ENCODE measurements at regions not wholly inside any gene's neighbourhood (a gene's known extent, or its start where the extent isn't known, plus 50 kb on each side); places are given as distances from the start of the nearest gene placed in this dataset.

GRCh38 chr6:103687430-103687829 lies 1172.3 kb downstream of the HACE1 start:
- no peaks in the 10 kb centered on the region for H3K27me3 ChIP-seq (ENCODE audit: insufficient read depth, low read length)
- no peaks in the 10 kb centered on the region for H4K20me1 ChIP-seq (ENCODE audit: insufficient read depth, low read length)

GRCh38 chr6:103680116-103680515 lies 1179.6 kb downstream of the HACE1 start:
- H3K27ac ChIP-seq (ENCODE audit: low read depth, low read length, poor library complexity, severe bottlenecking): no peak overlapping the region
- H3K36me3 ChIP-seq (ENCODE audit: insufficient read depth, low read length): no peaks in the 10 kb centered on the region
- H3K79me2 ChIP-seq (ENCODE audit: insufficient read depth, low read length): no peaks in the 10 kb centered on the region
- no peaks in the 10 kb centered on the region for H3K4me1 ChIP-seq (ENCODE audit: insufficient read depth, low read length, severe bottlenecking)
- H3K4me2 ChIP-seq (ENCODE audit: low read length): no peak overlapping the region
- H3K9me3 ChIP-seq (ENCODE audit: low read length): no peaks in the 10 kb centered on the region
- TF ChIP-seq EZH2 (IDR thresholded peaks at IDR 0.05; ENCODE audit: borderline replicate concordance, low read length) (no peak), CTCF (IDR thresholded peaks at IDR 0.05; ENCODE audit: low read length) (no peak)
- no peaks in the 10 kb centered on the region for H3K9me2 ChIP-seq (ENCODE audit: low read depth, low read length)
- H3K27me3 ChIP-seq (ENCODE audit: insufficient read depth, low read length): no peaks in the 10 kb centered on the region
- H3K4me3 ChIP-seq (ENCODE audit: low read depth, low read length, poor library complexity, severe bottlenecking): no peak overlapping the region
- no peak overlapping the region for H2AFZ ChIP-seq (ENCODE audit: low read length)
- no peaks in the 10 kb centered on the region for H3F3A ChIP-seq (ENCODE audit: insufficient read depth, low read length)
- no peak overlapping the region for H3K9ac ChIP-seq (ENCODE audit: low read length)
- H4K20me1 ChIP-seq (ENCODE audit: insufficient read depth, low read length): no peaks in the 10 kb centered on the region

More at GRCh38 chr6:103687430-103687829, 1172.3 kb downstream of the HACE1 start:
- no peaks in the 10 kb centered on the region for H3K9me2 ChIP-seq (ENCODE audit: low read depth, low read length)
- no peak overlapping the region for H3K4me3 ChIP-seq (ENCODE audit: low read depth, low read length, poor library complexity, severe bottlenecking)
- no peaks in the 10 kb centered on the region for H3K79me2 ChIP-seq (ENCODE audit: insufficient read depth, low read length)
- no peak overlapping the region for H3K4me2 ChIP-seq (ENCODE audit: low read length)
- no peaks in the 10 kb centered on the region for H3K36me3 ChIP-seq (ENCODE audit: insufficient read depth, low read length)
- H2AFZ ChIP-seq (ENCODE audit: low read length): no peak overlapping the region
- H3K4me1 ChIP-seq (ENCODE audit: insufficient read depth, low read length, severe bottlenecking): no peaks in the 10 kb centered on the region
- no peaks in the 10 kb centered on the region for H3F3A ChIP-seq (ENCODE audit: insufficient read depth, low read length)
- TF ChIP-seq CTCF (IDR thresholded peaks at IDR 0.05; ENCODE audit: low read length): no peak
- TF ChIP-seq EZH2 (IDR thresholded peaks at IDR 0.05; ENCODE audit: borderline replicate concordance, low read length): no peak
- H3K9me3 ChIP-seq (ENCODE audit: low read length): no peaks in the 10 kb centered on the region
- no peak overlapping the region for H3K27ac ChIP-seq (ENCODE audit: low read depth, low read length, poor library complexity, severe bottlenecking)
- H3K9ac ChIP-seq (ENCODE audit: low read length): no peak overlapping the region

- Histone ChIP-seq H3K36me3 (ENCODE audit: insufficient read depth, low read length) (no peaks in the 10 kb centered on the region), H3K4me1 (ENCODE audit: insufficient read depth, low read length, severe bottlenecking) (no peaks in the 10 kb centered on the region), H3K4me3 (ENCODE audit: low read depth, low read length, poor library complexity, severe bottlenecking) (no peak overlapping the region), H3K9me3 (ENCODE audit: low read length) (no peaks in the 10 kb centered on the region), H4K20me1 (ENCODE audit: insufficient read depth, low read length) (no peaks in the 10 kb centered on the region), H2AFZ (ENCODE audit: low read length) (no peak overlapping the region), H3K9ac (ENCODE audit: low read length) (no peak overlapping the region), H3K79me2 (ENCODE audit: insufficient read depth, low read length) (no peaks in the 10 kb centered on the region), H3F3A (ENCODE audit: insufficient read depth, low read length) (no peaks in the 10 kb centered on the region), H3K9me2 (ENCODE audit: low read depth, low read length) (no peaks in the 10 kb centered on the region), H3K27me3 (ENCODE audit: insufficient read depth, low read length) (no peaks in the 10 kb centered on the region), H3K4me2 (ENCODE audit: low read length) (no peak overlapping the region), H3K27ac (ENCODE audit: low read depth, low read length, poor library complexity, severe bottlenecking) (no peak overlapping the region)
- TF ChIP-seq EZH2 (IDR thresholded peaks at IDR 0.05; ENCODE audit: borderline replicate concordance, low read length) (no peak), CTCF (IDR thresholded peaks at IDR 0.05; ENCODE audit: low read length) (no peak)
These were observed 1182.4 kb downstream of the HACE1 start for GRCh38 chr6:103677290-103677689.

Measured in OCI-LY1 (cell line).